Astrocyte of the spinal cord (primary cell): ENCODE measurements at regions not wholly inside any gene's neighbourhood (a gene's known extent, or its start where the extent isn't known, plus 50 kb on each side); places are given as distances from the start of the nearest gene placed in this dataset.
A peak's percentile ranks its signal among the peaks of the same experiment; 100 is the strongest.

ENCODE experiments used
- DNase-seq: peaks from one replicate; pipeline ENCODE4 v3.0.0; 2011; ENCODE audit warnings: low read depth, low spot score
- H3K4me3 ChIP-seq: 2 replicates; pipeline ENCODE4 v1.5.1; 2011; ENCODE audit warnings: low read depth, mild to moderate bottlenecking, low read length, moderate library complexity
- in situ Hi-C: cut with HindIII; loops from 2 replicates; pipeline ENCODE4 v1.10.0; 2017; ENCODE audit warnings: low sequenced_read_pairs
- TF ChIP-seq, protein P1 (sequence below): IDR thresholded peaks from 2 replicates; pipeline ENCODE4 v1.5.1; 2012; ENCODE audit warnings: low read depth, mild to moderate bottlenecking, low read length, inconsistent platforms

DNA sequence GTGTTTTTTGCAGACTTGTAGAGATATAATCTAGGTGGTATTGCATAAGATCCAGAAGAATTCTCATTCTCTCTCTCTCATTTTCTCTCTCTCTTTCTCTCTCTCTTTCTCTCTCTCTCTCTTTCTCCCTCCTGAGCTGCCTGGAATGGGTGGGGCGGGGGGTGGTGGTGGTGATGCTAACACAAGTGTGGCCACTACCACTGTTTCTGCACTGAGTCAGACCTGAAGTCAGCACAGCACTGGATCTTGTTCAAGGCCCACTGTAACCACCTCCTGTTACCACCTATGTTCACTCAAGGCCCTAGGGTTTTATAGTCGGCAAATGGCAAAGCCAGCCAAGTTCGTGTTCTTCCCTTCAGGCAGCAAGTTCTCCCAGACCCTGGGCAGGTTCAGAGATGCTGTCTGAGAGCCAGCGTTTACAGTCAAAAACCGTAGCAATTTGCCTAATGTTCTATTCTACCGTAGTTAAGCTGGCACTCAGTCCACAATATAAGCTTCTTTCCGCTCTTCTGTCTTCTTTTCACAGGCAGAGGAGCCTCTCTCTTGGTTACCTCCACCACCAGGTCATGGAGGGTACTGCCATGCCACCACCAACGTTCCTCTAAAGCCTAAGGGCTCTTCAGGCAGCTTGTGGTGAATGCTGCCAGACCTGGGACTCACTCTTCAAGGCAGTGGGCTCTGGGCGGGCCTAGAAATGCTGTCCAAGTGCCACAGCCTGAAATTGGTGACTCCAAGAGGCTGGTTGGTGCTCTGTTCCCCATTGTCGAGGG is 235.7 kb upstream of the PRR16 start:
- TF ChIP-seq, protein P1, sequence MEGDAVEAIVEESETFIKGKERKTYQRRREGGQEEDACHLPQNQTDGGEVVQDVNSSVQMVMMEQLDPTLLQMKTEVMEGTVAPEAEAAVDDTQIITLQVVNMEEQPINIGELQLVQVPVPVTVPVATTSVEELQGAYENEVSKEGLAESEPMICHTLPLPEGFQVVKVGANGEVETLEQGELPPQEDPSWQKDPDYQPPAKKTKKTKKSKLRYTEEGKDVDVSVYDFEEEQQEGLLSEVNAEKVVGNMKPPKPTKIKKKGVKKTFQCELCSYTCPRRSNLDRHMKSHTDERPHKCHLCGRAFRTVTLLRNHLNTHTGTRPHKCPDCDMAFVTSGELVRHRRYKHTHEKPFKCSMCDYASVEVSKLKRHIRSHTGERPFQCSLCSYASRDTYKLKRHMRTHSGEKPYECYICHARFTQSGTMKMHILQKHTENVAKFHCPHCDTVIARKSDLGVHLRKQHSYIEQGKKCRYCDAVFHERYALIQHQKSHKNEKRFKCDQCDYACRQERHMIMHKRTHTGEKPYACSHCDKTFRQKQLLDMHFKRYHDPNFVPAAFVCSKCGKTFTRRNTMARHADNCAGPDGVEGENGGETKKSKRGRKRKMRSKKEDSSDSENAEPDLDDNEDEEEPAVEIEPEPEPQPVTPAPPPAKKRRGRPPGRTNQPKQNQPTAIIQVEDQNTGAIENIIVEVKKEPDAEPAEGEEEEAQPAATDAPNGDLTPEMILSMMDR: no peak
- DNase-seq: no peak
- H3K4me3 ChIP-seq: no peak overlapping the region
- in situ Hi-C loops: no loop called here

DNA sequence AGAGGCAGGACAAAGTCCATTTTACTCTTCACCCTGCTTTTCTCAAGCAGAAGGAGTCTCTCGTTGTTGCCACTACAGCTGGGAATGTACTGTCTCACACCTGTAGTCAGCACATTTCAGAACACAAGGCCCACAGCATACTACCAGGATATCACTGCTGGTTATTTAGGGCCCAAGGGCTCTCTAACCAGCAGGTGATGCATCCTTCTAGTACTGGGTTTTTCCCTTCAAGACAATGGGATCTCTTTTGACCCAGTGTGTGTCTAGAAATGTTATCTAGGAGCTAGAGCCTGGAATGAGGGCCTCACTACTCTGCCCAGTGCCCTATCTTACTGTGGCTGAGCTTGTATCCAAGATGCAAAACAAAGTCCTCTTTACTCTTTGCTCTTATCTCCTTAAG is 235.1 kb upstream of the PRR16 start:
- no peak overlapping the region for H3K4me3 ChIP-seq
- in situ Hi-C loops: no loop called here
- TF ChIP-seq, protein P1: no peak
- DNase-seq: no peak

DNA sequence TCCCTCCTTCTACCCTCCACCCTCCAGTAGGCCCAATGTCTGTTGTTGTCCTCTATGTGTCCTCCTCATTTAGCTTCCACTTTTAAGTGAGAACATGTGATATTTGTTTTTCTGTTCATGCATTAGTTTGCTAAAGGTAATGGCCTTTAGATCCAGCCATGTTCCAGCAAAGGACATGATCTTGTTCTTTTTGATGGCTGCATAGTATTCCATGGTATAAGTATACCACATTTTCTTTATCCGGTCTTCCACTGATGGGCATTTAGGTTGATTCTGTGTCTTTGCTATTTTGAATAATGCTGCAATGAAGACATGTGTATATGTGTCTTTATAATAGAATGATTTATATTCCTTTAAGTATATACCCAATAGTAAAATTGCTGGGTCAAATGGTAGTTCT is 232.5 kb upstream of the PRR16 start:
- no peak overlapping the region for H3K4me3 ChIP-seq
- TF ChIP-seq, protein P1: no peak
- in situ Hi-C loops: no loop called here
- no peak for DNase-seq

DNA sequence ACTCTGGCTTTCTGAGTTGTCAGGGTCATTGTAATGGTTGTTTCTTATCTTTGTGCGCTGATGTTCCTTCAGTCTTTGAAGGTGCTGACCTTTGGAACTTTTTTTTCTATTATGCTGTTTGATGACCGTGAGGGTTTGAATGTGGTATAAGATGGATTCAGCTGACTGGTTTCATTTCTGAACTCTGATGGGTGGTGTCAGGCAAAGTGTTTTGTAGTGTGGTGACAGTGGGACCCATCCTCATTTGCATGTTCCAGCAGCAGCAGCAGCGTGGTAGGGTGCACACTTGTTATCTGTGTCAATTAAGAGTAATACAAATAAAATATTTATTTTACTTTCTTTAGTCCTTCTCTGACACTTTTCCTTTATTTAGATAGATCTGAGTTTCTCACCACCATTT is 227.7 kb upstream of the PRR16 start:
- H3K4me3 ChIP-seq: no peak overlapping the region
- TF ChIP-seq, protein P1: no peak
- in situ Hi-C loops: no loop called here
- DNase-seq: no peak

DNA sequence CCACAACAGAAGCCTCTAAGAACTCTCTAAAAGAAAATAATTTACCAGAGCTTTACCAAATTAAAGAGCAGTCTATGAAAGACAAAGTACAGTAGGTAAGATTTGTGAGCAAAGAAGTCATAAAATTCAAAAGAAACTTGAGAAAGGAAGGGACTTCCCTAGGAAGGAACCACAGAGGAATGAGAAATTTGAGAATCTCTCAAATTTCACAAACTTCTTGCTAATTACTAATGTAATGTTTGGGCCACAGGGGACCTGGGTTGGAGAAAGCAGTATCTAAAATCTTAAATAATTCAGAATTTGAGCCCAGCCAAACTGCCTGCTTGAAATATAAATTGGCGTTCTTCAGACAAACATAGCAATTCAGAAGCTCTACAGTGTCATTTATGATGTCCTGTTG is 225.0 kb upstream of the PRR16 start:
- in situ Hi-C loops: no loop called here
- H3K4me3 ChIP-seq: no peak overlapping the region
- DNase-seq: peak; percentile 13
- TF ChIP-seq, protein P1: no peak

DNA sequence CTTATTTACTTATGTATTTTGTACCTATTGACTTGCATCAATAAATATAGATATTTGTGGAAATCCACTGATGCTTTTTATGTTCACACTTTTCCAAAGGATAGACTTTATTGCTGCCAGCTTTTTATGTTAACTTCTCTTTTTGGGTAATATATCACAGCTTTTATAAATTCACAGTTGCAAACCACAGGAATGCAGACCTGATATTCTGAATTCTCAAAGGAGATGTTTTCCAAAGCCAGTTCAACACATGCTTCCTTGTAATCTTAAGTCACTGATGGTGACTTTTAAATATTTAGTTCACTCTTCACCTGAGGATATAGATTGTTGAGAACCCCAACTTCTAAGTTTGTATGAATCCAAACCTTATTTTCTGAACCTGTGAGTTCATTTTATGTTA is 223.4 kb upstream of the PRR16 start:
- TF ChIP-seq, protein P1: no peak
- H3K4me3 ChIP-seq: no peak overlapping the region
- DNase-seq: peak; percentile 29
- in situ Hi-C loops: no loop called here
